Lung (tissue), 11 donors: ENCODE measurements at regions not wholly inside any gene's neighbourhood (a gene's known extent, or its start where the extent isn't known, plus 50 kb on each side); places are given as distances from the start of the nearest gene placed in this dataset.

Experiments
- ATAC-seq: fragments of 200-7000 bp; cut with Tn5 transposase; one replicate; pipeline ENCODE4 v1.9.1; 2020; ENCODE audit warnings: moderate number of reproducible peaks; ENCODE audit not compliant: insufficient read depth, low FRiP score
- DNase-seq, 3 donors: peaks; one replicate each; pipeline ENCODE4 v3.0.0-alpha.2; 2013 to 2017
- H3K27ac ChIP-seq, 2 donors: one replicate each; pipeline ENCODE4 v1.5.1; 2013; ENCODE audit warnings: mild to moderate bottlenecking in 2 of 2, moderate library complexity in 2 of 2, control low read depth in 1 of 2, inconsistent platforms in 1 of 2, low read depth in 1 of 2, low read length in 1 of 2
- H3K27me3 ChIP-seq, 3 donors: one replicate each; pipeline ENCODE4 v1.5.1; 2013; ENCODE audit warnings: low read length in 2 of 3; ENCODE audit not compliant: control insufficient read depth in 3 of 3, insufficient read depth in 3 of 3
- H3K36me3 ChIP-seq, 4 donors: one replicate each; pipeline ENCODE4 v1.5.1; 2013; ENCODE audit warnings: low read length in 4 of 4, mild to moderate bottlenecking in 1 of 4, moderate library complexity in 1 of 4; ENCODE audit not compliant: control insufficient read depth in 4 of 4, insufficient read depth in 4 of 4
- H3K4me1 ChIP-seq, 5 donors: one replicate each; pipeline ENCODE4 v1.5.1; 2013; ENCODE audit warnings: low read length in 5 of 5, mild to moderate bottlenecking in 2 of 5, moderate library complexity in 1 of 5; ENCODE audit not compliant: control insufficient read depth in 5 of 5, insufficient read depth in 5 of 5
- H3K4me3 ChIP-seq: one replicate; pipeline ENCODE4 v1.5.1; 2013; ENCODE audit warnings: mild to moderate bottlenecking, control low read depth, moderate library complexity
- H3K9ac ChIP-seq, 2 donors: one replicate each; pipeline ENCODE4 v1.5.1; 2013; ENCODE audit warnings: low read length in 2 of 2, control low read depth in 1 of 2; ENCODE audit not compliant: insufficient read depth in 1 of 2
- H3K9me3 ChIP-seq, 4 donors: one replicate each; pipeline ENCODE4 v1.5.1; 2013; ENCODE audit warnings: low read length in 3 of 4, mild to moderate bottlenecking in 1 of 4, moderate library complexity in 1 of 4; ENCODE audit not compliant: control insufficient read depth in 4 of 4, insufficient read depth in 3 of 4
- WGBS, 2 donors: extraction: QIAGEN DNeasy Blood & Tissue Kit; methylation state at CpG; one replicate each; pipeline ENCODE4 v1.1.7; 2013; 5-methylcytosine and 5-hydroxymethylcytosine counted together
- TF ChIP-seq, protein P1 (sequence below): IDR thresholded peaks from 2 replicates; pipeline ENCODE4 v1.5.1; 2012; ENCODE audit warnings: mild to moderate bottlenecking; ENCODE audit errors: control extremely low read depth, extremely low read depth
- donor health status: control.
- donor health status: control.
- donor health status: Bipolar disorder and iron deficiency.
- donor health status: healthy.
- donor health status: DM: yes; HTN: yes; CAD: no.

GRCh38 chr5:143564417-143564816 lies 160.9 kb upstream of the NR3C1 start:
- ATAC-seq: no peak
- H3K4me1 ChIP-seq: peaks cover 0 to 4% (median 0%) of the 10 kb centered on the region in 5 donors
- TF ChIP-seq, protein P1, sequence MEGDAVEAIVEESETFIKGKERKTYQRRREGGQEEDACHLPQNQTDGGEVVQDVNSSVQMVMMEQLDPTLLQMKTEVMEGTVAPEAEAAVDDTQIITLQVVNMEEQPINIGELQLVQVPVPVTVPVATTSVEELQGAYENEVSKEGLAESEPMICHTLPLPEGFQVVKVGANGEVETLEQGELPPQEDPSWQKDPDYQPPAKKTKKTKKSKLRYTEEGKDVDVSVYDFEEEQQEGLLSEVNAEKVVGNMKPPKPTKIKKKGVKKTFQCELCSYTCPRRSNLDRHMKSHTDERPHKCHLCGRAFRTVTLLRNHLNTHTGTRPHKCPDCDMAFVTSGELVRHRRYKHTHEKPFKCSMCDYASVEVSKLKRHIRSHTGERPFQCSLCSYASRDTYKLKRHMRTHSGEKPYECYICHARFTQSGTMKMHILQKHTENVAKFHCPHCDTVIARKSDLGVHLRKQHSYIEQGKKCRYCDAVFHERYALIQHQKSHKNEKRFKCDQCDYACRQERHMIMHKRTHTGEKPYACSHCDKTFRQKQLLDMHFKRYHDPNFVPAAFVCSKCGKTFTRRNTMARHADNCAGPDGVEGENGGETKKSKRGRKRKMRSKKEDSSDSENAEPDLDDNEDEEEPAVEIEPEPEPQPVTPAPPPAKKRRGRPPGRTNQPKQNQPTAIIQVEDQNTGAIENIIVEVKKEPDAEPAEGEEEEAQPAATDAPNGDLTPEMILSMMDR: no peak
- no peak overlapping the region for H3K9ac ChIP-seq
- H3K9me3 ChIP-seq: no peaks in the 10 kb centered on the region
- no peak overlapping the region for H3K27ac ChIP-seq
- H3K36me3 ChIP-seq: no peaks in the 10 kb centered on the region
- DNase-seq: no peak
- no peak overlapping the region for H3K4me3 ChIP-seq
- no peaks in the 10 kb centered on the region for H3K27me3 ChIP-seq

DNA sequence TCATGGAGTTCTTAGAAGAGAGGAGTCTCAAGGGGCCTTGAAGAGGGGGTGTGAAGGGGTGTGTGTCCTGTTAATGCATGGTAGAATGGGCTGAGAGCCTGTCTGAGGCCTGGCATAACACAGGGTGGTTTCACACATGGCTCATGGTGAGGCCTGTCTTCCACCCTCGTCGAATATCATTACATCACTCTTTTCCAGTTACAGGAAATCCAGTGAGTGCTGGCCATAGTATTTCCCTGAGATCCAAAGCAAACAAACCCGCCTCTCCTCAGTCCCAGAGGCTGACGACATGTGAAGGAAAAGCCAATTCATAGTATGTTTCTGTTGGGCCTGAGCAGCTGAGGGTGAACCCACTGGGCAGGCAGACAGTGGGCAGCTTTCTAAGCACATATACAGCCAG lies 159.4 kb upstream of the NR3C1 start:
- Histone ChIP-seq H3K4me1 (peaks cover 0 to 2% (median 0%) of the 10 kb centered on the region in 5 donors), H3K27me3 (no peaks in the 10 kb centered on the region), H3K9ac (no peak overlapping the region), H3K36me3 (no peaks in the 10 kb centered on the region), H3K9me3 (no peaks in the 10 kb centered on the region), H3K4me3 (no peak overlapping the region), H3K27ac (peak overlapping the region in 1 of 2 donors; percentile 37)
- DNase-seq: peak in 1 of 3 donors; percentile 34
- TF ChIP-seq, protein P1: no peak
- peak; percentile 85 for ATAC-seq
- 47 to 56% methylated on average over 4 of the region's 4 CpGs for WGBS, 2 donors

DNA sequence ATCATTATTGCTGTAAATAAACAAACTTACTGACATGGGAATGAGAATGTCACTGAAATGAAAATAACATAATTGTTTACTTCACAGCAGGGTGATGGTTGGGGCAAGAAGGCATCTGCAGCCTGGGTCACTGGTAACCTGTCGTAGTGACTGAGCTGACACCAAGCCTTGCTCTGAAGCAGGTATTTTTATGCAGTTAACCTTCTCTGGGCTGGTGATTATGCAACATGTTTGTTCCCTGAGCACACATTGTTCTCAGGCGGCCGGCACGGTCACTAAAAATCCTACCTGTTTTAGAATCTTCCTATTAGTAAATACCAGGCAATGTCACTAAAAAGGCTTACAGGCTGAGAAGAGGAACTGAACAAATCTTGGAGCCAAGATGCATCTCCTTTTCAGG lies 157.7 kb upstream of the NR3C1 start:
- no peak overlapping the region for H3K27ac ChIP-seq
- 64 to 83% methylated on average over 4 of the region's 4 CpGs for WGBS, 2 donors
- no peak overlapping the region for H3K4me3 ChIP-seq
- no peaks in the 10 kb centered on the region for H3K9me3 ChIP-seq
- DNase-seq: no peak
- H3K9ac ChIP-seq: no peak overlapping the region
- TF ChIP-seq, protein P1: no peak
- no peaks in the 10 kb centered on the region for H3K27me3 ChIP-seq
- no peaks in the 10 kb centered on the region for H3K36me3 ChIP-seq
- no peak for ATAC-seq
- peaks cover 0 to 13% (median 8%) of the 10 kb centered on the region in 5 donors for H3K4me1 ChIP-seq

GRCh38 chr5:143560378-143560777 lies 156.9 kb upstream of the NR3C1 start:
- Histone ChIP-seq H3K9ac (no peak overlapping the region), H3K4me1 (peaks cover 0 to 13% (median 8%) of the 10 kb centered on the region in 5 donors), H3K36me3 (no peaks in the 10 kb centered on the region), H3K9me3 (no peaks in the 10 kb centered on the region), H3K4me3 (no peak overlapping the region), H3K27me3 (no peaks in the 10 kb centered on the region), H3K27ac (no peak overlapping the region)
- ATAC-seq (no peak), DNase-seq (no peak)
- TF ChIP-seq, protein P1: no peak
- 78 to 91% methylated on average over 1 of the region's 1 CpG for WGBS, 2 donors
